Endothelial cell of umbilical vein (primary cell): ENCODE measurements at regions not wholly inside any gene's neighbourhood (a gene's known extent, or its start where the extent isn't known, plus 50 kb on each side); places are given as distances from the start of the nearest gene placed in this dataset.

Experiments
- BruUV-seq: library from RNA; stranded (reverse); fragments of 400-500 nt; replicated peaks from 2 replicates; lab custom pipeline; 2021; lab: Mats Ljungman, UMichigan
- CTCF ChIA-PET: fragments of 300-600, 350-600 bp; sonication (Branson Sonifier 250); formaldehyde crosslinking; loops from one replicate; lab custom pipeline; 2021; ENCODE audit warnings: antibody characterized with exemption, inconsistent platforms; lab: Charles Lee
- POLR2A ChIA-PET: fragments of 300-600, 350-600 bp; sonication (Branson Sonifier 250); formaldehyde crosslinking; loops from one replicate; lab custom pipeline; 2021; ENCODE audit warnings: antibody characterized with exemption, inconsistent platforms; lab: Charles Lee
- DNase-seq: peaks from one replicate; pipeline ENCODE4 v3.0.0-alpha.2; 2011; ENCODE audit warnings: low read depth, low spot score
- FAIRE-seq: peaks from 2 replicates; lab custom pipeline; 2011; peaks lifted over from hg19 to GRCh38; lab: Jason Lieb, UNC
- H2AFZ ChIP-seq: 2 replicates; pipeline ENCODE4 v1.6.0; 2012; ENCODE audit warnings: low read depth, low read length, control low read depth, inconsistent platforms
- H3K27ac ChIP-seq: 2 replicates; pipeline ENCODE4 v1.5.1; 2011; ENCODE audit warnings: low read depth, mild to moderate bottlenecking, control low read depth, low read length, moderate library complexity; ENCODE audit not compliant: insufficient read depth
- H3K27me3 ChIP-seq, 2 experiments: 2 replicates each; pipeline versions ENCODE4 v1.6.0 to v1.6.1; 2011; ENCODE audit warnings: low read length in 2 of 2, mixed read lengths in 1 of 2; ENCODE audit not compliant: control insufficient read depth in 2 of 2, insufficient read depth in 2 of 2
- H3K36me3 ChIP-seq, 2 experiments: 2 replicates in 1 of 2; 3 replicates in 1 of 2; pipeline ENCODE4 v1.5.1; 2011; ENCODE audit warnings: low read length in 2 of 2, mild to moderate bottlenecking in 1 of 2, moderate library complexity in 1 of 2; ENCODE audit not compliant: control insufficient read depth in 2 of 2, insufficient read depth in 2 of 2; ENCODE audit errors: extremely low read depth in 1 of 2
- H3K4me1 ChIP-seq: 3 replicates; pipeline ENCODE4 v1.5.1; 2011; ENCODE audit warnings: mild to moderate bottlenecking, low read length; ENCODE audit not compliant: control insufficient read depth, insufficient read depth; ENCODE audit errors: extremely low read depth
- H3K4me2 ChIP-seq: 2 replicates; pipeline ENCODE4 v1.6.1; 2011; ENCODE audit warnings: low read length, control low read depth, mixed read lengths; ENCODE audit not compliant: insufficient read depth
- H3K4me3 ChIP-seq, 3 experiments: fragments of 200-600 bp in 1 of 3; sonication (generic), shearing (Covaris generic) in 1 of 3; replicated peaks in 1 of 3; 2 replicates each; pipeline ENCODE4 v1.5.1; 2011 to 2016; ENCODE audit warnings: control low read depth in 3 of 3, low read length in 3 of 3, mild to moderate bottlenecking in 2 of 3, inconsistent platforms in 1 of 3, low read depth in 1 of 3, moderate library complexity in 1 of 3; ENCODE audit not compliant: insufficient read depth in 1 of 3
- H3K79me2 ChIP-seq: 2 replicates; pipeline ENCODE4 v1.6.0; 2012; ENCODE audit warnings: low read length, inconsistent platforms; ENCODE audit not compliant: control insufficient read depth, insufficient read depth
- H3K9ac ChIP-seq: replicated peaks from 2 replicates; pipeline ENCODE3; 2011; ENCODE audit warnings: low read length, control low read depth; ENCODE audit not compliant: insufficient read depth; ENCODE audit errors: extremely low read depth
- H3K9me1 ChIP-seq: replicated peaks from 3 replicates; pipeline ENCODE4 v1.6.0; 2011; ENCODE audit warnings: mild to moderate bottlenecking, low read length; ENCODE audit not compliant: control insufficient read depth, insufficient read depth; ENCODE audit errors: extremely low read depth
- H3K9me3 ChIP-seq: replicated peaks from 2 replicates; pipeline ENCODE4 v1.5.1; 2012; ENCODE audit warnings: low read length, inconsistent platforms; ENCODE audit not compliant: control insufficient read depth, insufficient read depth
- H4K20me1 ChIP-seq: replicated peaks from 2 replicates; pipeline ENCODE3; 2011; ENCODE audit warnings: mild to moderate bottlenecking, low read length; ENCODE audit not compliant: control insufficient read depth, insufficient read depth; ENCODE audit errors: extremely low read depth
- CTCF ChIP-seq, 2 donors: IDR thresholded peaks; 1 replicate in 1 of 2; 2 replicates in 1 of 2; pipeline ENCODE4 v1.5.1; 2011; ENCODE audit warnings: low read length in 2 of 2, mild to moderate bottlenecking in 2 of 2, moderate library complexity in 2 of 2, control low read depth in 1 of 2, inconsistent platforms in 1 of 2, low read depth in 1 of 2; ENCODE audit not compliant: insufficient read depth in 1 of 2; ENCODE audit errors: extremely low read depth in 1 of 2
- EZH2 ChIP-seq: IDR thresholded peaks from 2 replicates; pipeline ENCODE4 v1.6.1; 2012; ENCODE audit warnings: borderline replicate concordance, low read depth, mild to moderate bottlenecking, moderate library complexity, low read length, inconsistent platforms; ENCODE audit not compliant: severe bottlenecking
- FOS ChIP-seq: IDR thresholded peaks from 2 replicates; pipeline ENCODE4 v1.6.1; 2011; ENCODE audit warnings: mild to moderate bottlenecking, low read length, moderate library complexity, borderline replicate concordance; ENCODE audit not compliant: insufficient read depth
- GATA2 ChIP-seq: IDR thresholded peaks from 2 replicates; pipeline ENCODE4 v1.7.0; 2011; ENCODE audit warnings: low read depth, mild to moderate bottlenecking, moderate library complexity, mixed read lengths, low read length; ENCODE audit not compliant: insufficient read length, insufficient read depth
- JUN ChIP-seq: IDR thresholded peaks from 2 replicates; pipeline ENCODE4 v1.6.1; 2011; ENCODE audit warnings: borderline replicate concordance, low read depth; ENCODE audit not compliant: insufficient read length, insufficient read depth
- MAX ChIP-seq: IDR thresholded peaks from 2 replicates; pipeline ENCODE4 v1.6.1; 2011; ENCODE audit not compliant: insufficient read depth, insufficient read length
- MYC ChIP-seq: IDR thresholded peaks from one replicate; pipeline ENCODE4 v1.6.1; 2011; ENCODE audit warnings: mild to moderate bottlenecking, low read depth, low read length
- POLR2A ChIP-seq: IDR thresholded peaks from 2 replicates; pipeline ENCODE4 v1.6.1; 2012; ENCODE audit warnings: low read depth, mild to moderate bottlenecking, control low read depth, low read length
- POLR2AphosphoS5 ChIP-seq: IDR thresholded peaks from 2 replicates; pipeline ENCODE4 v1.6.1; 2012; ENCODE audit warnings: low read depth, mild to moderate bottlenecking, control low read depth, low read length, moderate library complexity; ENCODE audit not compliant: insufficient read depth
- dilution Hi-C: fragments of 300-500 bp; cut with MboI; formaldehyde crosslinking; loops from one replicate; pipeline ENCODE4 v1.15.0; 2019; ENCODE audit warnings: low sequenced_read_pairs; ENCODE audit not compliant: extremely low pct_ligation_motif_present
- intact Hi-C: fragments of 100-400 bp; cut with micrococcal nuclease; formaldehyde crosslinking; loops from one replicate; pipeline ENCODE4 v1.10.0; 2022

GRCh38 chr1:70902211-70902610 lies 145.4 kb downstream of the PTGER3 start:
- Histone ChIP-seq H3K4me2 (no peak overlapping the region), H3K27ac (no peak overlapping the region), H3K36me3 (no peaks in the 10 kb centered on the region), H3K9me3 (no peaks in the 10 kb centered on the region), H2AFZ (no peak overlapping the region), H3K9me1 (no peaks in the 10 kb centered on the region), H3K4me1 (no peaks in the 10 kb centered on the region), H4K20me1 (no peaks in the 10 kb centered on the region), H3K27me3 (no peaks in the 10 kb centered on the region), H3K4me3 (no peak overlapping the region), H3K79me2 (no peaks in the 10 kb centered on the region), H3K9ac (no peak overlapping the region)
- ChIA-PET CTCF (no interaction called here), POLR2A (no interaction called here)
- no peak for FAIRE-seq
- DNase-seq: no peak
- intact Hi-C loops (no loop called here), dilution Hi-C loops (no loop called here)
- no TSS peak for BruUV-seq
- TF ChIP-seq POLR2AphosphoS5: no peak
- TF ChIP-seq MYC: no peak
- TF ChIP-seq FOS: no peak
- no peak for TF ChIP-seq CTCF (IDR thresholded peaks at IDR 0.05; ENCODE audit: extremely low read depth in 1 of 2, insufficient read depth in 1 of 2, low read depth in 1 of 2, low read length in 2 of 2)
- no peak for TF ChIP-seq GATA2
- no peak for TF ChIP-seq JUN
- TF ChIP-seq MAX: no peak
- TF ChIP-seq POLR2A: no peak
- no peak for TF ChIP-seq EZH2
